ENCODE measurements at regions not wholly inside any gene's neighbourhood (a gene's known extent, or its start where the extent isn't known, plus 50 kb on each side); places are given as distances from the start of the nearest gene placed in this dataset.

DNA sequence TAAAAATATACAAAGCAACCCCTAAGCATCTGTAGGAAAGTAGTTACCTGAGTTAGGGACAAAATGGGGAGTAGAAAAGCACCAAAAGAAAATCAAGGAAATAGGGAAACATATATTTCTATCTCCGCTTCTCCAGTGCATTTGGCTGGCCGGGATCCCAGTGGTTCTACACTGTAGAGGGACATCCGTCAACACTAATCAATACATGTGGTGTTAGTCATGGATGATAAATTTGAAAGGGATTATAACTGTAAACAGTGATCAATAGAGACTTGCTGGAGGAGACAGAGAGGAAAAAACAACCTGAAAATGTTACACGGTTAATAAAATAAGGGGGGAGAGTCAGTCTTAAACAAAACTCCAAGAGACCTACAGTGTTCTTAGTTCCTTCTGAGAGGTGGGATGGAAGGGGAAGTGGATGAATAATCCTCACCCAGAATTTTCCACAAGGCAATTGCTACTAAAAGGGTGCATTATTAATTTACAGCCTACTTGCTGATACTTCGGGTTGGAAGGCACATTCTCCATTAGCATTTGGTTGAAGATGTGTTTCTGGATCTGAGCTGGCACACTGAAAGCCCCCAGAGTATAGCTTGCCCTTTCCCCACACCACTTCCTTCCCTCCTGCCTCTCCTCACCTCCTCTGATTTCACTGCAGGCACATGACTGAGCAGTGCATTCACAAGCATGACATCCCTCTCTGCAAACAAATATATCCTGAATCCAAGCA is 530.0 kb downstream of the BCL11A start:
- TF ChIP-seq, protein P1, sequence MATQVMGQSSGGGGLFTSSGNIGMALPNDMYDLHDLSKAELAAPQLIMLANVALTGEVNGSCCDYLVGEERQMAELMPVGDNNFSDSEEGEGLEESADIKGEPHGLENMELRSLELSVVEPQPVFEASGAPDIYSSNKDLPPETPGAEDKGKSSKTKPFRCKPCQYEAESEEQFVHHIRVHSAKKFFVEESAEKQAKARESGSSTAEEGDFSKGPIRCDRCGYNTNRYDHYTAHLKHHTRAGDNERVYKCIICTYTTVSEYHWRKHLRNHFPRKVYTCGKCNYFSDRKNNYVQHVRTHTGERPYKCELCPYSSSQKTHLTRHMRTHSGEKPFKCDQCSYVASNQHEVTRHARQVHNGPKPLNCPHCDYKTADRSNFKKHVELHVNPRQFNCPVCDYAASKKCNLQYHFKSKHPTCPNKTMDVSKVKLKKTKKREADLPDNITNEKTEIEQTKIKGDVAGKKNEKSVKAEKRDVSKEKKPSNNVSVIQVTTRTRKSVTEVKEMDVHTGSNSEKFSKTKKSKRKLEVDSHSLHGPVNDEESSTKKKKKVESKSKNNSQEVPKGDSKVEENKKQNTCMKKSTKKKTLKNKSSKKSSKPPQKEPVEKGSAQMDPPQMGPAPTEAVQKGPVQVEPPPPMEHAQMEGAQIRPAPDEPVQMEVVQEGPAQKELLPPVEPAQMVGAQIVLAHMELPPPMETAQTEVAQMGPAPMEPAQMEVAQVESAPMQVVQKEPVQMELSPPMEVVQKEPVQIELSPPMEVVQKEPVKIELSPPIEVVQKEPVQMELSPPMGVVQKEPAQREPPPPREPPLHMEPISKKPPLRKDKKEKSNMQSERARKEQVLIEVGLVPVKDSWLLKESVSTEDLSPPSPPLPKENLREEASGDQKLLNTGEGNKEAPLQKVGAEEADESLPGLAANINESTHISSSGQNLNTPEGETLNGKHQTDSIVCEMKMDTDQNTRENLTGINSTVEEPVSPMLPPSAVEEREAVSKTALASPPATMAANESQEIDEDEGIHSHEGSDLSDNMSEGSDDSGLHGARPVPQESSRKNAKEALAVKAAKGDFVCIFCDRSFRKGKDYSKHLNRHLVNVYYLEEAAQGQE (IDR thresholded peaks at IDR 0.05; ENCODE audit: borderline replicate concordance): no peak
- TF ChIP-seq, protein P2, sequence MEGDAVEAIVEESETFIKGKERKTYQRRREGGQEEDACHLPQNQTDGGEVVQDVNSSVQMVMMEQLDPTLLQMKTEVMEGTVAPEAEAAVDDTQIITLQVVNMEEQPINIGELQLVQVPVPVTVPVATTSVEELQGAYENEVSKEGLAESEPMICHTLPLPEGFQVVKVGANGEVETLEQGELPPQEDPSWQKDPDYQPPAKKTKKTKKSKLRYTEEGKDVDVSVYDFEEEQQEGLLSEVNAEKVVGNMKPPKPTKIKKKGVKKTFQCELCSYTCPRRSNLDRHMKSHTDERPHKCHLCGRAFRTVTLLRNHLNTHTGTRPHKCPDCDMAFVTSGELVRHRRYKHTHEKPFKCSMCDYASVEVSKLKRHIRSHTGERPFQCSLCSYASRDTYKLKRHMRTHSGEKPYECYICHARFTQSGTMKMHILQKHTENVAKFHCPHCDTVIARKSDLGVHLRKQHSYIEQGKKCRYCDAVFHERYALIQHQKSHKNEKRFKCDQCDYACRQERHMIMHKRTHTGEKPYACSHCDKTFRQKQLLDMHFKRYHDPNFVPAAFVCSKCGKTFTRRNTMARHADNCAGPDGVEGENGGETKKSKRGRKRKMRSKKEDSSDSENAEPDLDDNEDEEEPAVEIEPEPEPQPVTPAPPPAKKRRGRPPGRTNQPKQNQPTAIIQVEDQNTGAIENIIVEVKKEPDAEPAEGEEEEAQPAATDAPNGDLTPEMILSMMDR (IDR thresholded peaks at IDR 0.05; ENCODE audit: poor library complexity, severe bottlenecking): no peak
- TF ChIP-seq EP300 (conservative IDR thresholded peaks at IDR 0.05; ENCODE audit: poor library complexity, severe bottlenecking) (no peak), POLR2AphosphoS5 (IDR thresholded peaks at IDR 0.05) (no peak), RAD21 (conservative IDR thresholded peaks at IDR 0.05) (no peak), SMC3 (conservative IDR thresholded peaks at IDR 0.05; ENCODE audit: poor library complexity) (no peak), EZH2 (IDR thresholded peaks at IDR 0.05; ENCODE audit: borderline replicate concordance, insufficient read depth, low read length, poor library complexity, severe bottlenecking) (no peak)
